H1 (cell line): ENCODE measurements at regions not wholly inside any gene's neighbourhood (a gene's known extent, or its start where the extent isn't known, plus 50 kb on each side); places are given as distances from the start of the nearest gene placed in this dataset.

Source experiments
- CHD1 ChIP-seq: IDR thresholded peaks from 2 replicates; pipeline ENCODE4 v1.6.1; 2012; ENCODE audit warnings: low read depth, low read length, improper control_type of control experiment
- CTCF ChIP-seq, 3 experiments: IDR thresholded peaks; 1 replicate in 2 of 3; 2 replicates in 1 of 3; pipeline versions ENCODE4 v1.5.1 to v1.6.1; 2011; ENCODE audit warnings: low read length in 3 of 3, mild to moderate bottlenecking in 3 of 3, inconsistent platforms in 2 of 3, low read depth in 1 of 3, moderate library complexity in 1 of 3; ENCODE audit not compliant: insufficient read depth in 1 of 3; ENCODE audit errors: control extremely low read depth in 1 of 3
- JUN ChIP-seq: IDR thresholded peaks from 2 replicates; pipeline ENCODE4 v1.6.1; 2011; ENCODE audit warnings: low read depth, mild to moderate bottlenecking, improper control_type of control experiment, low read length
- NRF1 ChIP-seq: IDR thresholded peaks from 2 replicates; pipeline ENCODE4 v1.6.1; 2011; ENCODE audit warnings: mild to moderate bottlenecking, low read depth, low read length, improper control_type of control experiment

GRCh38 chr5:103772248-103772647 lies 209.7 kb upstream of the NUDT12 start:
- no peak for TF ChIP-seq CTCF (IDR thresholded peaks at IDR 0.05; ENCODE audit: control extremely low read depth in 1 of 3, insufficient read depth in 1 of 3, low read depth in 1 of 3, low read length in 3 of 3)
- TF ChIP-seq CHD1, result no peak
- TF ChIP-seq NRF1, result no peak
- no peak for TF ChIP-seq JUN
